ENCODE measurements at regions not wholly inside any gene's neighbourhood (a gene's known extent, or its start where the extent isn't known, plus 50 kb on each side); places are given as distances from the start of the nearest gene placed in this dataset.

DNA sequence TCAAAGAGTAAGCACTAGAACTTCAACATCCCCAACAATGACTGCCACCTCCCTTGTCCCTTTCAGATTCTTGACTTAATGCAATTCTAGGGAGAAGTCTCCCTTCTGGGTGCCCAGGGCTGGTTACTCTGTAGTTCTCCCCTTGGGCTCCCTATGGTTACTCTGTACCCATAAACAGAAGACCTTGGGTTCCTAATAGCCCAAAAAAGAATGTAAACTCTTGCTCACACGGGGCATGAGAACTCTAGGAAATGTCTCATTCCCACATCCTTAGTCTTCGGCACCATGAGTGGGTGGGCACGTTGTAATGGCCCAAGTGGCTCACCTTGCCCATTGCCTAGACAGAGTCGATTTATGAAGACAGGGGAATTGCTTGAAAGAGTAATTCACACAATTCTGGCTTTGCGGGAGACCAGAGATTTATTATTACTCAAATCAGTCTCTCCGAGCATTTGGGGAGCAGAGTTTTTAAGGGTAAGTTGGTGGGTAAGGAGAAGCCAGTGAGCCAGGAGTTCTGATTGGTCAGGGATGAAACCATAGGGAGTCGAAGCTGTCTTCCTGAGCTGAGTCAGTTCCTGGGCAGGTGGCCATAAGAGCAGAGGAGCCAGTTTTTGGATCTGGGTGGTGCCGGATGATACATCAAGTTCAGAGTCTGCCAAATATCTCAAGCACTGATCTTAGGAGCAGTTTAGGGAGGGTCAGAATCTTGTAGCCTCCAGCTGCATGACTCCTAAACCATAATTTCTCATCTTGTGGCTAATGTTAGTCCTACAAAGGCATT is 61.2 kb upstream of the SIRPG start:
- Mint-ChIP-seq H3K4me1 (peaks cover 27% of the 10 kb centered on the region), H3K9me3 (no peaks in the 10 kb centered on the region), H3K27me3 (ENCODE audit: low read depth) (peaks cover 92% of the 10 kb centered on the region), H3K4me3 (no peak overlapping the region), H3K36me3 (no peaks in the 10 kb centered on the region), H3K27ac (no peak overlapping the region)
- no peak for ATAC-seq
- CTCF ChIA-PET: interaction anchor here (2.1 kb wide), 1 partner anchor 58 kb away, joined by 6 read pairs; no protein-coding TSS in a partner anchor
- POLR2A ChIA-PET: no interaction called here
- TF ChIP-seq E2F5 (CRISPR knock-in tag; IDR thresholded peaks at IDR 0.05) (no peak), JUN (CRISPR knock-in tag; IDR thresholded peaks at IDR 0.05) (no peak), SMAD4 (CRISPR knock-in tag; IDR thresholded peaks at IDR 0.05) (no peak), TEAD1 (CRISPR knock-in tag; IDR thresholded peaks at IDR 0.05) (no peak), ETV6 (CRISPR knock-in tag; IDR thresholded peaks at IDR 0.05) (no peak), ARID4B (CRISPR knock-in tag; IDR thresholded peaks at IDR 0.05; ENCODE audit: borderline replicate concordance) (no peak), ZBTB21 (CRISPR knock-in tag; IDR thresholded peaks at IDR 0.05; ENCODE audit: borderline replicate concordance) (no peak), SOX15 (CRISPR knock-in tag; IDR thresholded peaks at IDR 0.05) (no peak), CREM (CRISPR knock-in tag; IDR thresholded peaks at IDR 0.05) (no peak), ZNF138 (CRISPR knock-in tag; conservative IDR thresholded peaks at IDR 0.05) (no peak), HMGA2 (CRISPR knock-in tag; IDR thresholded peaks at IDR 0.05) (no peak), SMAD3 (CRISPR knock-in tag; IDR thresholded peaks at IDR 0.05; ENCODE audit: borderline replicate concordance) (no peak), ZNF396 (CRISPR knock-in tag; IDR thresholded peaks at IDR 0.05; ENCODE audit: borderline replicate concordance) (no peak)
- TF ChIP-seq, protein P1, sequence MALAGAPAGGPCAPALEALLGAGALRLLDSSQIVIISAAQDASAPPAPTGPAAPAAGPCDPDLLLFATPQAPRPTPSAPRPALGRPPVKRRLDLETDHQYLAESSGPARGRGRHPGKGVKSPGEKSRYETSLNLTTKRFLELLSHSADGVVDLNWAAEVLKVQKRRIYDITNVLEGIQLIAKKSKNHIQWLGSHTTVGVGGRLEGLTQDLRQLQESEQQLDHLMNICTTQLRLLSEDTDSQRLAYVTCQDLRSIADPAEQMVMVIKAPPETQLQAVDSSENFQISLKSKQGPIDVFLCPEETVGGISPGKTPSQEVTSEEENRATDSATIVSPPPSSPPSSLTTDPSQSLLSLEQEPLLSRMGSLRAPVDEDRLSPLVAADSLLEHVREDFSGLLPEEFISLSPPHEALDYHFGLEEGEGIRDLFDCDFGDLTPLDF (CRISPR knock-in tag; IDR thresholded peaks at IDR 0.05): no peak
- TF ChIP-seq, protein P2, sequence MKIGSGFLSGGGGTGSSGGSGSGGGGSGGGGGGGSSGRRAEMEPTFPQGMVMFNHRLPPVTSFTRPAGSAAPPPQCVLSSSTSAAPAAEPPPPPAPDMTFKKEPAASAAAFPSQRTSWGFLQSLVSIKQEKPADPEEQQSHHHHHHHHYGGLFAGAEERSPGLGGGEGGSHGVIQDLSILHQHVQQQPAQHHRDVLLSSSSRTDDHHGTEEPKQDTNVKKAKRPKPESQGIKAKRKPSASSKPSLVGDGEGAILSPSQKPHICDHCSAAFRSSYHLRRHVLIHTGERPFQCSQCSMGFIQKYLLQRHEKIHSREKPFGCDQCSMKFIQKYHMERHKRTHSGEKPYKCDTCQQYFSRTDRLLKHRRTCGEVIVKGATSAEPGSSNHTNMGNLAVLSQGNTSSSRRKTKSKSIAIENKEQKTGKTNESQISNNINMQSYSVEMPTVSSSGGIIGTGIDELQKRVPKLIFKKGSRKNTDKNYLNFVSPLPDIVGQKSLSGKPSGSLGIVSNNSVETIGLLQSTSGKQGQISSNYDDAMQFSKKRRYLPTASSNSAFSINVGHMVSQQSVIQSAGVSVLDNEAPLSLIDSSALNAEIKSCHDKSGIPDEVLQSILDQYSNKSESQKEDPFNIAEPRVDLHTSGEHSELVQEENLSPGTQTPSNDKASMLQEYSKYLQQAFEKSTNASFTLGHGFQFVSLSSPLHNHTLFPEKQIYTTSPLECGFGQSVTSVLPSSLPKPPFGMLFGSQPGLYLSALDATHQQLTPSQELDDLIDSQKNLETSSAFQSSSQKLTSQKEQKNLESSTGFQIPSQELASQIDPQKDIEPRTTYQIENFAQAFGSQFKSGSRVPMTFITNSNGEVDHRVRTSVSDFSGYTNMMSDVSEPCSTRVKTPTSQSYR (CRISPR knock-in tag; IDR thresholded peaks at IDR 0.05): no peak
- TF ChIP-seq, protein P3, sequence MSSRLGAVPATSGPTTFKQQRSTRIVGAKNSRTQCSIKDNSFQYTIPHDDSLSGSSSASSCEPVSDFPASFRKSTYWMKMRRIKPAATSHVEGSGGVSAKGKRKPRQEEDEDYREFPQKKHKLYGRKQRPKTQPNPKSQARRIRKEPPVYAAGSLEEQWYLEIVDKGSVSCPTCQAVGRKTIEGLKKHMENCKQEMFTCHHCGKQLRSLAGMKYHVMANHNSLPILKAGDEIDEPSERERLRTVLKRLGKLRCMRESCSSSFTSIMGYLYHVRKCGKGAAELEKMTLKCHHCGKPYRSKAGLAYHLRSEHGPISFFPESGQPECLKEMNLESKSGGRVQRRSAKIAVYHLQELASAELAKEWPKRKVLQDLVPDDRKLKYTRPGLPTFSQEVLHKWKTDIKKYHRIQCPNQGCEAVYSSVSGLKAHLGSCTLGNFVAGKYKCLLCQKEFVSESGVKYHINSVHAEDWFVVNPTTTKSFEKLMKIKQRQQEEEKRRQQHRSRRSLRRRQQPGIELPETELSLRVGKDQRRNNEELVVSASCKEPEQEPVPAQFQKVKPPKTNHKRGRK (CRISPR knock-in tag; IDR thresholded peaks at IDR 0.05; ENCODE audit: borderline replicate concordance): no peak
- DNase-seq (ENCODE audit: low spot score): no peak

Data from WTC11 (cell line).